ENCODE measurements at regions not wholly inside any gene's neighbourhood (a gene's known extent, or its start where the extent isn't known, plus 50 kb on each side); places are given as distances from the start of the nearest gene placed in this dataset.

- TF ChIP-seq RNF2 (IDR thresholded peaks at IDR 0.05; ENCODE audit: borderline replicate concordance, low read depth, low read length, missing control alignments, poor library complexity, severe bottlenecking) (no peak), CBX5 (IDR thresholded peaks at IDR 0.05; ENCODE audit: low read depth, low read length) (no peak), EGR1 (IDR thresholded peaks at IDR 0.05; ENCODE audit: borderline replicate concordance, low read depth, low read length) (no peak), EP300 (IDR thresholded peaks at IDR 0.05; ENCODE audit: borderline replicate concordance in 1 of 2, low read depth in 2 of 2, low read length in 2 of 2) (no peak), SUZ12 (IDR thresholded peaks at IDR 0.05; ENCODE audit: low read length) (no peak), POLR2A (IDR thresholded peaks at IDR 0.05; ENCODE audit: control extremely low read depth in 1 of 2, low read depth in 2 of 2, low read length in 2 of 2) (no peak), SAP30 (IDR thresholded peaks at IDR 0.05; ENCODE audit: insufficient read depth, insufficient replicate concordance, low read length) (no peak), MAFK (IDR thresholded peaks at IDR 0.05; ENCODE audit: low read depth, low read length) (no peak), EZH2 (IDR thresholded peaks at IDR 0.05; ENCODE audit: low read depth, low read length, severe bottlenecking) (no peak), RXRA (IDR thresholded peaks at IDR 0.05; ENCODE audit: insufficient read depth, low read depth, low read length) (no peak), CTCF (IDR thresholded peaks at IDR 0.05; ENCODE audit: control extremely low read depth in 1 of 3, insufficient read depth in 1 of 3, low read depth in 1 of 3, low read length in 3 of 3) (no peak), POLR2AphosphoS5 (IDR thresholded peaks at IDR 0.05; ENCODE audit: low read depth, low read length) (no peak), USF2 (IDR thresholded peaks at IDR 0.05; ENCODE audit: low read length) (no peak), CREB1 (IDR thresholded peaks at IDR 0.05) (no peak)
These were observed 166.2 kb upstream of the VEPH1 start for GRCh38 chr3:157669416-157669815.
